SU-DHL-6 (cell line): ENCODE measurements at regions not wholly inside any gene's neighbourhood (a gene's known extent, or its start where the extent isn't known, plus 50 kb on each side); places are given as distances from the start of the nearest gene placed in this dataset.

Source experiments
- H2AFZ ChIP-seq: fragments of 200-600 bp; sonication (generic); 2 replicates; pipeline ENCODE4 v1.6.1; 2014; ENCODE audit warnings: low read depth, mild to moderate bottlenecking, moderate library complexity, mixed read lengths, antibody characterized with exemption, low read length; ENCODE audit not compliant: severe bottlenecking
- H3F3A ChIP-seq: fragments of 200-600 bp; shearing (Covaris generic); 2 replicates; pipeline ENCODE4 v1.6.0; 2016; ENCODE audit warnings: antibody characterized with exemption, mild to moderate bottlenecking; ENCODE audit not compliant: insufficient read depth
- H3K27ac ChIP-seq: fragments of 200-600 bp; sonication (generic); 2 replicates; pipeline ENCODE4 v1.5.1; 2016; ENCODE audit warnings: low read depth, mild to moderate bottlenecking, low read length, moderate library complexity, mixed read lengths
- H3K27me3 ChIP-seq: fragments of 200-600 bp; sonication (generic), shearing (Covaris generic); 2 replicates; pipeline ENCODE4 v1.6.0; 2014; ENCODE audit warnings: mild to moderate bottlenecking, low read length
- H3K36me3 ChIP-seq: fragments of 200-600 bp; sonication (generic); 2 replicates; pipeline ENCODE4 v1.6.1; 2014; ENCODE audit warnings: mild to moderate bottlenecking, low read length, mixed read lengths
- H3K4me2 ChIP-seq: fragments of 300-600, 200-600 bp; shearing (Covaris generic), sonication (generic); 2 replicates; pipeline ENCODE4 v1.6.0; 2014; ENCODE audit warnings: low read length, low read depth, mild to moderate bottlenecking; ENCODE audit not compliant: poor library complexity, severe bottlenecking
- H3K4me3 ChIP-seq: fragments of 200-600 bp; sonication (generic); 2 replicates; pipeline ENCODE4 v1.5.1; 2014; ENCODE audit warnings: antibody characterized with exemption, low read length, mild to moderate bottlenecking, mixed read lengths; ENCODE audit not compliant: insufficient read depth, poor library complexity, severe bottlenecking
- H3K79me2 ChIP-seq: fragments of 200-600 bp; sonication (generic); 2 replicates; pipeline ENCODE4 v1.6.1; 2014; ENCODE audit warnings: mild to moderate bottlenecking, low read length, moderate library complexity; ENCODE audit not compliant: insufficient read depth
- H3K9ac ChIP-seq: fragments of 200-600 bp; sonication (generic); 2 replicates; pipeline ENCODE4 v1.7.0; 2014; ENCODE audit warnings: mild to moderate bottlenecking, low read length
- H3K9me2 ChIP-seq: fragments of 200-600 bp; sonication (generic); replicated peaks from 2 replicates; pipeline ENCODE4 v1.6.1; 2014; ENCODE audit warnings: low read length; ENCODE audit not compliant: insufficient read depth
- H3K9me3 ChIP-seq: fragments of 200-600 bp; sonication (generic); 2 replicates; pipeline ENCODE4 v1.6.1; 2014; ENCODE audit warnings: low read length, mixed read lengths; ENCODE audit not compliant: insufficient read depth
- H4K20me1 ChIP-seq: fragments of 200-600 bp; sonication (generic); 2 replicates; pipeline ENCODE4 v1.6.1; 2014; ENCODE audit warnings: low read depth, mild to moderate bottlenecking, antibody characterized with exemption, low read length, moderate library complexity, mixed read lengths
- EZH2phosphoT487 ChIP-seq: fragments of 200-600 bp; sonication (generic), shearing (Covaris generic); conservative IDR thresholded peaks from 2 replicates; pipeline ENCODE4 v1.6.1; 2018; ENCODE audit warnings: mild to moderate bottlenecking, antibody characterized with exemption, low read length, moderate library complexity, mixed read lengths
- TF ChIP-seq, protein P1 (sequence below): fragments of 200-600 bp; sonication (generic); IDR thresholded peaks from one replicate; pipeline ENCODE4 v1.5.1; 2017; ENCODE audit warnings: antibody characterized with exemption, mild to moderate bottlenecking, low read length, moderate library complexity; ENCODE audit not compliant: insufficient read depth, poor library complexity, severe bottlenecking

DNA sequence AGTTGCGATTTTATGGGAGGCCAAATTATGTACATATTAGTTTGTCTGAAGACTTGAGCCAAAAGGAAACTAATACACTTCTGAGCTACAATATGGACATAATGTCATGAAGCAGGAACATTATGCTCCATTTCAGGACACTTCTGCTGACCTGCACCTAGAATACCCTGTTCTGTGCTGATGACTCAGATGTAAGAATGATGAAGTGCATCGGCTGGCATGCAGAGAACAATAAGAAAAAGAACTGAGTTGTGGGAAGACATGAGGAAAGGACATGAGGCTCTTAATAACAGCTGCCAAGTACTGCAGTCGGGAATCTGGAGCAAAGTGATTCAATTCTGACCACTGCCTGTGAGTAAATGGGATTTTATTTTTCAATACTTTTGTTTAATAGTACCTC is 192.9 kb upstream of the VSTM2A start:
- TF ChIP-seq, protein P1, sequence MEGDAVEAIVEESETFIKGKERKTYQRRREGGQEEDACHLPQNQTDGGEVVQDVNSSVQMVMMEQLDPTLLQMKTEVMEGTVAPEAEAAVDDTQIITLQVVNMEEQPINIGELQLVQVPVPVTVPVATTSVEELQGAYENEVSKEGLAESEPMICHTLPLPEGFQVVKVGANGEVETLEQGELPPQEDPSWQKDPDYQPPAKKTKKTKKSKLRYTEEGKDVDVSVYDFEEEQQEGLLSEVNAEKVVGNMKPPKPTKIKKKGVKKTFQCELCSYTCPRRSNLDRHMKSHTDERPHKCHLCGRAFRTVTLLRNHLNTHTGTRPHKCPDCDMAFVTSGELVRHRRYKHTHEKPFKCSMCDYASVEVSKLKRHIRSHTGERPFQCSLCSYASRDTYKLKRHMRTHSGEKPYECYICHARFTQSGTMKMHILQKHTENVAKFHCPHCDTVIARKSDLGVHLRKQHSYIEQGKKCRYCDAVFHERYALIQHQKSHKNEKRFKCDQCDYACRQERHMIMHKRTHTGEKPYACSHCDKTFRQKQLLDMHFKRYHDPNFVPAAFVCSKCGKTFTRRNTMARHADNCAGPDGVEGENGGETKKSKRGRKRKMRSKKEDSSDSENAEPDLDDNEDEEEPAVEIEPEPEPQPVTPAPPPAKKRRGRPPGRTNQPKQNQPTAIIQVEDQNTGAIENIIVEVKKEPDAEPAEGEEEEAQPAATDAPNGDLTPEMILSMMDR, result no peak
- no peak for TF ChIP-seq EZH2phosphoT487
- no peaks in the 10 kb centered on the region for H4K20me1 ChIP-seq

DNA sequence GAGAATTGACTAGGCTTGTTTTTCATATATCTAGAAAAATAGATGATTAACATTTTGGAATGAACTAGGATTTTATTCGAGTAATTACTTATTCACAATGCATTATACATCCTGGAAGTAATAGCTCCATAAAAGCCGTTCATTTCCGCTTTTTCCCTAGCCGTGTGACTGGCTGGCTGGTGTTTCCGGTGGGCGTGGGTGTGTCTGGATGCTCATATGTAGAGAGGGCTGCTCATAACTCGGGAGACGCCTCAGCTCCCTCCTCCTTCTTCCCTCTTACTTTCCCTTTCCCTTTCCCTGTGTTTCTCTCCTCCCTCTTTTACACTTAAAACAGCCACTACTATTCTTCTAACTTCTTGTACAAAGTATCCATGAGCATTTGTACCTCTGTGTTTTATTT is 187.7 kb upstream of the VSTM2A start:
- Histone ChIP-seq H3K4me3 (no peak overlapping the region), H3K79me2 (no peaks in the 10 kb centered on the region), H3K9me2 (no peaks in the 10 kb centered on the region), H4K20me1 (no peaks in the 10 kb centered on the region), H3K36me3 (no peaks in the 10 kb centered on the region), H3F3A (no peaks in the 10 kb centered on the region), H3K27ac (no peak overlapping the region), H3K4me2 (no peak overlapping the region), H3K9ac (no peak overlapping the region), H2AFZ (no peak overlapping the region), H3K27me3 (no peaks in the 10 kb centered on the region), H3K9me3 (no peaks in the 10 kb centered on the region)
- TF ChIP-seq EZH2phosphoT487, result no peak

More for the DNA sequence above, 192.9 kb upstream of the VSTM2A start:
- Histone ChIP-seq H3K9me3 (no peaks in the 10 kb centered on the region), H3K4me2 (no peak overlapping the region), H3K27ac (no peak overlapping the region), H3F3A (no peaks in the 10 kb centered on the region), H3K27me3 (no peaks in the 10 kb centered on the region), H3K9ac (no peak overlapping the region), H3K9me2 (no peaks in the 10 kb centered on the region), H3K36me3 (no peaks in the 10 kb centered on the region), H3K4me3 (no peak overlapping the region), H3K79me2 (no peaks in the 10 kb centered on the region), H2AFZ (no peak overlapping the region)

DNA sequence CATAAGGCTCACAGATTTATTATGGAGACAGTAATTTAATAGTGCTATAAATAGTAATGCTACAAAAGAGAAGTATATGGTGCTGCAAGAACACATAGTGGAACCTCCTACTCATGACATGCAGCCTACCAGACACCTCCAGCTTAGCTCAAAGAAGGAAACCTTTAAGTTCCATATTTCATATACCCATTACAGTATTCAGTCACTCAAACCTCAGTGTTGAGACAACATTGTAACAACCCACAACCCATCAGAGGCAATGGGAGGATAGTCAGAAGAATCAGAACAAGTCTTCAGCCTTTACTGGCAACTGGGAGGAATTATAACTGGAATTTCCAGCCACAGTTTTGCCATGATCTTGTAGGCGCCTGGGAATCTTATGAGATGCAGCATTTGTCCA is 186.3 kb upstream of the VSTM2A start:
- no peaks in the 10 kb centered on the region for H3F3A ChIP-seq
- TF ChIP-seq EZH2phosphoT487, result no peak
- TF ChIP-seq, protein P1, result no peak

DNA sequence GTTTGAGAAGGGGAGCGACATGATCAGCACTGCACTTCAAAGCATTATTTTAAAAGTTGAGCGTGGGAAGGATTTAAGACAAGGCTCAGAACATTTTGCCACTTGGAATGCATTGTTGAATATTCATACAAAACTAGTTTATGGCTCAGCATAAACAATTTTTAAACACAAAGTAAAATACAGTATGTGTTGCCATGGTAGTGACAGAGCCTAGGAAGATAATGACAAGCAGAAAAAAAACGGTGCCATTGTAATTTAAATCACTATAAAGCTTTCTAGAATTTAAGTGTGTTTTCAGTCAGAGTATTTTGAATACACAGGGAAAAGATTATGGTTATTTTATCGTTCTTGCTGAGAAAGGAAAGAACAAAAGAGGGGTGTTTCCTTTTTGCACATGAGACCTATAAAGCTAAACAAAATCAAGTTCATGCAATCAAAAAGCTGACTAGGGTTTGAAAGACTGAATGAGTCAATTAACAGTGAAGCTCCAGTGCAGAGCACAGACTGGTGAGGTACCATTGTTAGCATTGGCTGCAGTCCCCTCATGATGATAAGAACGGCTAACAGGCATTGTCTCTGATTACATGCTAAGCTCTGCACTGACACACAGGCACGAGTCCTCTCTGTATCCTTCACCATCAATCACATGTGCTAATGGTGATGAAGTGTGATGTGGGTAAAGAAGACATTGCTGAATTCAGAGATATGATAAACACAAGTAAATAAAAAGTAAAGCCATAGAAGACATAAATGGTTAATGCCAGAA is 181.9 kb upstream of the VSTM2A start:
- TF ChIP-seq, protein P1, result no peak
- no peak for TF ChIP-seq EZH2phosphoT487
- Histone ChIP-seq H3K4me3 (no peak overlapping the region), H3K79me2 (no peaks in the 10 kb centered on the region), H3K4me2 (no peak overlapping the region), H2AFZ (no peak overlapping the region), H3K9ac (no peak overlapping the region), H3K27me3 (no peaks in the 10 kb centered on the region), H4K20me1 (no peaks in the 10 kb centered on the region), H3K9me3 (no peaks in the 10 kb centered on the region), H3F3A (no peaks in the 10 kb centered on the region), H3K9me2 (no peaks in the 10 kb centered on the region), H3K36me3 (no peaks in the 10 kb centered on the region), H3K27ac (no peak overlapping the region)

More for the DNA sequence above, 186.3 kb upstream of the VSTM2A start:
- H3K9me2 ChIP-seq, result no peaks in the 10 kb centered on the region
- no peaks in the 10 kb centered on the region for H3K36me3 ChIP-seq
- H3K27ac ChIP-seq, result no peak overlapping the region
- H4K20me1 ChIP-seq, result no peaks in the 10 kb centered on the region
- no peaks in the 10 kb centered on the region for H3K79me2 ChIP-seq
- H3K9ac ChIP-seq, result no peak overlapping the region
- H3K4me3 ChIP-seq, result no peak overlapping the region
- no peaks in the 10 kb centered on the region for H3K27me3 ChIP-seq
- H3K9me3 ChIP-seq, result no peaks in the 10 kb centered on the region
- no peak overlapping the region for H2AFZ ChIP-seq
- H3K4me2 ChIP-seq, result no peak overlapping the region
